Activated CD4-positive, alpha-beta T cell treated with anti-CD3 and anti-CD28 coated beads, Interleukin-2, Interleukin-6, amounts not matched to agents 100 ng/mL and 50 ng/mL, durations not matched to agents 16 hours and 8 hours (primary cell): ENCODE measurements at regions not wholly inside any gene's neighbourhood (a gene's known extent, or its start where the extent isn't known, plus 50 kb on each side); places are given as distances from the start of the nearest gene placed in this dataset.

Experiments
- DNase-seq: peaks from one replicate; pipeline ENCODE4 v3.0.0-alpha.2; 2020

DNA sequence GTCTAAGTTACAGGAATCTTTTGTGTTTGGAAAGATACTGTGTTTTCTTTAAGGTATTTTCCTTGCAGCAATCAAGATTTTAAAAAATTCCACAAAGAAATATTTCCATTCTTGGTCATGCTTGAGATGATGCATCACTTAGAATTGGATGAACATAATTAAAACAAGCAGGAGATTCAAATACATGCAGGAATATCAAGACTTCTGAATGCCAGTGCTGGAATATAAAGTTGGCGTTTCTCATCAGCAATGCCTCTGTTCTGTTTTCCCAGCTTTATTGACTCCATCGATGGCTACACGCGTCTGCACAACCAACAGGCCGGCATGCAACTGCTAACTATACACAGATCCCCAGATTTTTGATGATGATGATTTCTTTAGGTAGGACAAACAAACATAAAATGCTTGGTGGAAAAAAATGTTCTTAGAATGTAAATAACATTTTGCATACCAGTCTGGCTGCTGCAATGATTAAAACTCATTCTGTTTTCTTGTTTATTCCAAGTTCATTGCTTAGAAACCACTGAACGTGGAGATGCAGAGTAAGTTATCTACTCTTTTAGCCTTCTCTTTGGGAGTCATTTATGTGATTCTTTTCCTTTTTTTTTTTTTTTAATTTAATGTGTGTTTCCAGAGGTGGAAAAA lies 91.3 kb upstream of the FAM171A1 start:
- no peak for DNase-seq

DNA sequence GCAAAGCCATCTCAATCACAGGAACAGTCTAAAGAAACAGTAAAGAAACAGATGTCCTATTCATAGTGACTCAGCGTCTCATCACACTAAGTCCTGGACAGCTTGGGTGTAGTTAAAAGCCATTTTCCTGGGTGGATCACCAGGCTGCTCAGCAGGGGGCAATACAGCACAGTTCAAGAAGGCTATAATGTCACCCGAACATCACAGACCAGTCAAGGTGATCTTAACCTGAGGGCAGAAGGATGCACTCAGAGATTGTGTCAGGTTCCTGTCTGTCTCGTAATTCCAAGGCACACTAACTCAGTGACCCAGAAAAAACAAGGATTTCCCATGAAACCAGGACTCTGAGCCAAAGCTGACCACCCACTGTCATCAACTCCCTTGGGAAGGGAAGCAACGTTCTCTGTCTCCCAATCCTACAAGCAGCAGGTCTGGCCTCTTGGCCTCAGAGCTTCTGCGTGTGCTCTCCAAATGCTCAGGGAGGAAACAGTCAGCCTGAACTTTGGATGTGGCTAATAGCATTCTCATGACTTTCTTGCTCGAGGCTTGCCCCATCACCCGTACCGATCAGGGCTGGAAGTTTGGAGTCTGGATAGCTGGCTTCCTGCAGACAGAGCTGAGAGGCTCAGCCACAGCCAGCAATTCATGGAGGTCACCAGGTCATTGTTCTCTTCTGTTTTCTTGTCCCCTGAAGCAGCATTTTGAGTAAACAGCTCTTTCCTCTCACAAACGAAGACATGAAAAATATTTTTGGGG lies 90.4 kb upstream of the FAM171A1 start:
- DNase-seq, result peak; percentile 2

DNA sequence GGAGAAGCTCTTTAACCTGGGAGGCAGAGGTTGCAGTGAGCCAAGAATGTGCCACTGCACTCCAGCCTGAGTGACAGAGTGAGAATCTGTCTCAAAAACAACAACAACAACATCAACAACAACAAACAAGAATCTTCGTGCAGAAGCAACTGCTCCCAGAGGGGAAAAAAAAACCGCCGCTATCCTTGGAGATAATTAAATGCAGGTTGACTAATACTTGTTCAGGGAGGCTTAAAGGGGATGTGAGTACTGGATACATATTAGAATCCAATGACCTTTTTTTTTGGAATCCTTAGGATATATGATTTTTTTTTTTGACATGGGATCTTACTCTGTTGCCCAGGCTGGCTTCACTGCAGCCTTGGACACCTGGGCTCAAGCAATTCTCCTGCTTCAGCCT lies 89.6 kb upstream of the FAM171A1 start:
- DNase-seq, result no peak

DNA sequence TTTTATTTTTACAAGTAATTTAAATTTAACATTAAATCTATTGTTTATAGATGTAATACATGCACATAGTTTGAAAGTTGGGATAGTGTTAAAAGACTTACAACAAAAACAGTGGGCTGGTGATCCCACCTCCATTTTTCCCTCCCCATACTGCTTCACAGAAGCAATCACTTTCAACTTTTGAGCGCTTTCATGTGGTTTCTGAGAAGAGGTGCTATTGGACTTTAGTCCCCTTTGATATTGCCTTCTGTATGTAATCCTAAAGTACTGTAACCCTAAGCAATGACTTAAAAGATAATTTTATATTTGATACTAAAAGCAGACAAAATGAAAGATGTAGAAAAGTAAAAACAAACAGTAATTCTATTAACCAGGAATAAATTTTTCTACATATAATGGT lies 88.1 kb upstream of the FAM171A1 start:
- no peak for DNase-seq

DNA sequence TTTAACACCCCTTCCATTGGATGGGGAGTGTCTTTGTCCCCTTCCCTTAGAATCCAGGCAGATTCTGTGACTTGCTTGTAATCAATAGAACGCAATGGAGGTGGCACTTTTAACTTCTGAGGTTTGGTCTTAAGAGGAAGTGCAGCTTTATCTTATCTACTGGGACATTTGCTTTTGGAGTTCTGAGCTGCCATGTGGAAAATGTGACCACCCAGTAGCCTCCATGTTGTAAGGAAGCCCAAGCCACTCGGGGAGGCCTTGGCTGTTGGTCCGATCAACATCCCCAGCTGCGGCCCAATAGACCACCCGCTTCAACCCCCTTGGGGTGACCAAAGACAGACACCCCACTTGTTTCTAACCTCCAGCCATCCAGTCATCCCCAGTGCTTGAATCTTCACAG lies 86.3 kb upstream of the FAM171A1 start:
- no peak for DNase-seq

DNA sequence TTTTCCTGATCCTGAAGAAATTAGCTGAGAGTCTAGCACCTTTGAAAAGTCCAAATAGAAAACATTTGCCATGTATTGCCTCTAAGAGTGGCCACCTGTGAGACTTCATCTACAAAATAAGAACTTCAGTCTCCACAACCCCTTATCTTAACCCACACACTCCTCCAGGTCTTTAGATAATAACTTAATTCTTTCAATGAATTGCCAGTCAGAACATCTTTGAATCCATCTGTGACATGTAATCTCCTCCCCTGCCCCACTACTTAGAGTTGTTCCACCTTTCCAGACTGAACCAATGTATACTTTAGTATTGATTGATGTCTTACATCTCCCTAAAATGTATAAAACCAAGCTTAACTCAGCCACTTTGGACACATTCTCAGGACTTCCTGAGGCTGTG lies 84.4 kb upstream of the FAM171A1 start:
- no peak for DNase-seq

DNA sequence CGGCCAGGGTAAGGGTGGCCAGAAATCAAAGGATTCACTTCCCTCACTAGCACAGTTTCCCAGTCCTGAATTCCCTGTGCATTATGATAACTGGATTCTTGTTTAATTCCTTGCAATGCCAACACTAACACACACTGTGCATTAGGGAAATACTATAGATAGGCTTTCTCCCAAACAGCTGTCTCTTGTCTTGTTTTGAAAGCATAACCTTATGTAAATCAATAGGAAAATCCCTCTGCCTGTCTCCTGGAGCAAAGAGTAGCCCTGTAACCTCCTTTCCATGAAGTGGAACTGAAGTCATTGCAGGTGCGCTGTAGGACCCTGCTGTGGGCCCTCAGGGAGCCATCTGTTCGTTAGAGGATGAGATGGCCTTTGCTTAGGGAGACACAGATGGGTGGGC lies 82.8 kb upstream of the FAM171A1 start:
- DNase-seq, result no peak

DNA sequence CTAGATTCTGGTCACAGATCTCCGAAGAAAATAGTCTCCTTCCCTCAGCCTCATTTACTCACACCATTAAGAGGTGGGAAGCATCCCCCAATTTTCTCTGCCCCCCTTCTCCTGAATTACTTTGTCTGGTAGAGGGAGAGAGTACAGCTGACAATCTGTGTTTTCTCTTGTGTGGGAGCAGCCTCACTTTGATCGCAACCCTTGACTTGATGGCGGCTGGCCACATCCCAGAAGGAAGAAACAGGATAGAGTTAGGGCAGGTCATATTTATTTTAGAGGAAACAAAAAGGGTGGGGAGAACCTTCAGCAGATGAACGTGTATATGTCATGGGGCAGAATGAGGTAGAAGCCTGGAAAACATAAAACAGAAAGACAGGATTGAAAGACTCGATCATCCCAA lies 82.4 kb upstream of the FAM171A1 start:
- no peak for DNase-seq

DNA sequence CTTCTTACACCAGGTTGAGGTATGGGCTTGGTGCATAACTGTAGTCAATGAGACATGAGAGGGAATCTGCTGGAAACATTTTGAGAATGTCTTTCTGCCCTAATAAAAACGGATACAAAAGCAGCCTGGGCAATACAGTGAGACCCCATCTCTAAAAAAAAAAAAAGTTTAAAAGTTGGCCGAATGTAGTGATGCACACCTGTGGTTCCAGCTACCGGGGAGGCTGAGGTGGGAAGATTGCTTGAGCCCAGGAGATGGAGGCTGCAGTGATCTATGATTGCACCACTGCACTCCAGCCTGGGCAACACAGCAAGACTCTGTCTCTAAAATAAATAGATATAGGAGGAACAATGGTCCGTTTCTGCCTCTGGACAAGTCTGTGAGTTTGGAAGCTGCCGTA lies 81.5 kb upstream of the FAM171A1 start:
- DNase-seq, result no peak

DNA sequence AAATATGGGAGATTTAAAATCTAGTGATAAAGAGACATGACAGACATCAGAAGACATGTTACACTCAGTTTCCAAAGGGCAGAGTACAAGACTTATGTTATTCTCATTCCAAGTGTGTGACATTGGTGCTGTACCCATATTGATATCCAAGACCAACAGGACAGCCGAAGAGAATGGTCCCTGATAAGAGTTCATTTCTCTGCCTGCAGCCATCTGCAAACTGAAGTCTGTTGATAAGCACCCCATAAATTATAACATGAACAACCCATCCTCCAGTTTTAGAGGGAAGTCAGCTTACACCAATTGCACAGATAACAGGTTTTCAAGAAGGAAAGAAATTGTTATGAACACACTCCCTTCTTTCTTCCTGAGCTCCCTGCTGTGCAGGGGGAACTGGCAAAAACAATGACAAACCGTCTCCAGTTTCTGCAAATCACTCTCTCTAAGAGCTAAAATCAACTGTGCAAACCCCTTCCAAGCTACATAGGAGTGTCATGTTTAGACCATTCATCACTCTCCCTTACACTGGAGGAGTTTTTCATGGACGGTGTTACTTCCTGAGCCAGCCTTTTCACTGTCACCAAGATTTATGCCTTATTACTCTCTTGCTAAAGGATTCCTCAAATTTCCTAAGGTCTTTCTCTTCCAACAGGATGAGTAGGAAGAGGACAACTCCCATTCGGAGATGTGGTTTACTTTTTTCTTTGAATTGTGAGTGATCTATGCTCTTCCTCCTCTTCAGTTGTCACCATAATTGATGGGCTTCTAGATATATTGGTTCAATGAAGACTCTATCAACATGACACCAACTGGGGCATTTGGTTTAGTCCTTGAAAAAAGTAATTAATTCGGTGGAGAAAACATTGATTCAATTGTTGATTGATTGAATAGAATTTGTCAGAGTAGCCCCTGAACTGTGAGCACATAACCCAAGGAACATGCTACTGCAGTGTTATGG lies 80.3 kb upstream of the FAM171A1 start:
- DNase-seq, result no peak

DNA sequence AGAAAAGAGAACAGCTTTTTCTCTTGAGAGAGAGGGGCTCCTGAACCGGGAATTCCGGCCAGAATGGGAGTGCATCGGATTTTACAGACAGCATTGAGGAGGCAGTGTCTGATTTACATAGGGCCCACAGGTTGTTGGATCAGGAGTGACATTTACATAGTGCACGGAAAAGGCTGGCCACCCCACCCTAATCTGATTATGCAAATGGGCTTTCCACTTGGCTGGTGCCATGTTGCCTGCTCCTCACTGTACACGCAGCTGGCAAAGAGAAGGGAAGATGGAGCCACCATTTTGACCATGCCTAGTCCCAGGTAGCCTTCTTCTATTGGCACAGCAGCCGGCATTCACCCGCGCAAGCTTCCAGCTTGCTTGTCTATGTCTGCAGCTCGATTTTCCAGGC lies 77.5 kb upstream of the FAM171A1 start:
- no peak for DNase-seq

DNA sequence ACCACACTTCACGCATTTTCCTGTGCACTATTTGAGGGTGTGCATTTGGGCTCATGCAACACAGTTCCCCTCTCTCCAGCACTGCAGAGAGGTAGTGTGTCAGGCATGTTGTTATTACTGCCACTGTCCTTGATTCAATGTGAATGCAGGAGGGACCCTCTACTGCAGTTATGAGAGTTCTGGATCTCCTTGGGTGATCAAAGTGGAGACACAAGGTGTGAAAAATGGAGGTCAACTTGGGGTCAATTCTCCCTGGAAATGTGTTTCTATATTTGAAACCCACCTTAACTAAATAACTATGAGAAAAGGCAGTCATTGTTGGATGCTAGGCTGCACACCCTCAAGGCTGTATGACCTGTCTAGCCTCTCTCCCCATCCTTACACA lies 73.9 kb upstream of the FAM171A1 start:
- no peak for DNase-seq

DNA sequence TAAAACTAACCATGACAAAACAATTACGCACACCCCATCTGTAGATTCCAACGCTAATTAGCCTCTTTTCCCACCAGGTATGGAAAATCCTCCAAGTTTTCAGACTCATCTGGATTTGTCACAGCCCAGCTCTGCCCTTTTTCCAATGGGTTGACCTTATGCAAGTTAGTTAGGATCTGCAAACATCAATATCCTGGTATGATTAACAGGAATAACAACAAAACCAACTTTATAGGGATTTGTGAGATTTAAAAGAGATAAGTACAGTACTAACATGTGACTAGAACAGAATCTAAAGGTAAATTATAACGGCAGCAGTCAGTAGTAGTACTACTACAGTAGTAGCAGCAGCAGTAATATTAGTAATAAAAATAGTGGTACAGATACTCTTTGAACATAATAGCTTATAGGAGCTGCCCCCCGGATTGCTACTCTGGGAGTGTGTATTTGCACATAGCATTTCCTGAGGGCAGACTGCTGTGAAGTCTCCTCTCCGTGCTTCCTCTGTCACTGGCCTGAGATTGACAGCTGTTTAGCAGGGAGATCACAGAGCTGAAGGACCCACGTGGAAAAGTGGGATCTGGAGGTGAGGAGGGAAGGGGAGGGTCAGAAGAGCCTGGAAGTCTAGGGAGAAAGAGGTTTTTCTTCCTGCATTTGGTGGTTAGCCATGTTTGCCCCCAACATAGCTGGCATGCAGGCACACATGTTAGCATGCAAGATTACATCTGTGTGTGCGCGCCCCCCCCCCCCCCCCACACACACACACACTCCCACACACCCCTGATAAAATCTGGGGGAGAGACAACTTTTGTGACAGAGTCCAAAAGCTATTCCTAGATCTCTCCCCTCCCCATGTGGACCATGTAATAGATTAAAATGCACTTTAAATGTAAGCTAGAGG lies 73.3 kb upstream of the FAM171A1 start:
- DNase-seq, result no peak

DNA sequence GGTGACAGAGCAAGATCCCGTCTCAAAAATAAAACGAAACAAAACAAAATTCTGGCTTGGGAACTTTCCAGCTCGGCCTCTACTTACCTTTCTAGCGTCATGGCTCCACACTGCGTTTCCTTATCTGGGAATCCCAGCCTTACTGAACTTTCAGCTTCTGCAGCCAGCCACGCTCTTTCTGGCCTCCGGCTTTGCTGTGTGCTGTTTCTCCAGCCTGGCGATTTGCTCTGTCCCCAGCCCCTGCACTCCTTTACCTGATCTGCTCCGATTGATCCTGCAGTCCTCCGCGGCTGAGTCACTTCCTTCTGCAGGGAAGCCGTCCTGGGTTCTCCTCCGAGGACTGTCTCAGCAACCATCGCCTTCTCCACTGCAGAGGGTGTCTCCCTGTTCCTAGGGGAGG lies 71.0 kb upstream of the FAM171A1 start:
- DNase-seq, result no peak

DNA sequence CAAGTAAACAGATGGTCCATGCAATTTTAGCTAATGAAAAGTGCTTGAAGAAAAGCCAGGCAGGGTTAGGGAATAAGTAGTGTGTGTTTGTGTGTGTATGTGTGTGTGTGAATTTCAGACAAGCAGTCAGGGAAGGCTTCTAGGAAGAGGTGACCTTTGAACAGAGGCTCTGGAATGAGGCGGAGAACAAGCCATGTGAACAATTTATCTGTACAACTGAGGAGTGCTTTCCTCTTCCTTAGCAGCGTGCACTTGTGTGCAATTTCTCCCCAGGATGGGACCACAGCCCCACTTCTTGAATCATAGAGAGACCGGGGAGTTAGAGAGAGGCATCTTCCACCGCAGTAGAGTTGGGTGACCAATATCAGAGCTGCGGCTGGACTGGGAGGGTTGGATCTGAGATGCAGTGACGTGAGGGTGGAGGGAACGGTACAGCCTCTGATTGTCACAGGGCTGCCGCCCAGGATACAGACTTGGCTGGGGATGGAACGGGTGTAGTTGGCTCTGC lies 69.2 kb upstream of the FAM171A1 start:
- DNase-seq, result no peak

DNA sequence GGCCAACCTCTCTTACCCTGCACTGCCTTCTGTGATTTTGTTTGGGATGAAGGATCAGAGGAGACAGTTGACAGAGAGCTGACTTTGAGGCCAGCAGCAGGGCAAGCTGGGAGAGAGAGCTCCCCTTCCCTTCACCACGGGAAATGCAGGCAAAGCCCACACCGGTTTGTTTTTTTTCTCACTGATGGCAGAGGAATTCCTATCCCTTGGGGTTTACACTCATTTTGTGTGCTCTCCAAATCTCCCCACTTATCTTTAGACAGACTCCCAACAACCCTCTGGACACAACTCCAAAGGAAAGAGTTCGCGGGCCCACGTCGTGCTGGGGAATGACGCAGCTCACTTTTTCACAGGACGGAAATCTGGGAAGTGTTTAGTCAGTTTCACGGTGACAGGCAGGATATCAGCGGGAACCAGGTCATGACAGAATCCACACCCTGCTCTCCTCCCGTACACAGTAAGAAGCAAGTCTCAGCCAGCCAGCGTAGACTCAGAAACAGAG lies 68.3 kb upstream of the FAM171A1 start:
- no peak for DNase-seq

DNA sequence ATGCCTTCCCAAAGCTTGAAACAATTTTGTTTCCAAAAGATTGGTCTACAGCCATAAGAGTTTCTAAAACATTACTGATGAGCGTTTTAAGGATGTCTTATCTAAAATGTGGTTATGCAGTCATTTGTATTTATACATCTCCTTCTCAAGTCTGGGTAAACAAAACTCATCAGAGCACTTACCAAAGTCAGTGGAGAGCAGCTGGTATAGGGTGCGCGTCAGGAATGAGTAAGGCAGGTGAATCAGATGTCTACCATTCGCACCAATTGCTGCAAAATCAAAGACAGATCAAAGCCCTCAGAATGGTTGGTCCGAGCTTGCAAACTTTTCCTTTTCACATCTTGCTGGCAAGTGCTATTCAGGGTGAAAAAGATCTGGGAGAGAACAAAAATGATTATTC lies 65.6 kb upstream of the FAM171A1 start:
- no peak for DNase-seq

DNA sequence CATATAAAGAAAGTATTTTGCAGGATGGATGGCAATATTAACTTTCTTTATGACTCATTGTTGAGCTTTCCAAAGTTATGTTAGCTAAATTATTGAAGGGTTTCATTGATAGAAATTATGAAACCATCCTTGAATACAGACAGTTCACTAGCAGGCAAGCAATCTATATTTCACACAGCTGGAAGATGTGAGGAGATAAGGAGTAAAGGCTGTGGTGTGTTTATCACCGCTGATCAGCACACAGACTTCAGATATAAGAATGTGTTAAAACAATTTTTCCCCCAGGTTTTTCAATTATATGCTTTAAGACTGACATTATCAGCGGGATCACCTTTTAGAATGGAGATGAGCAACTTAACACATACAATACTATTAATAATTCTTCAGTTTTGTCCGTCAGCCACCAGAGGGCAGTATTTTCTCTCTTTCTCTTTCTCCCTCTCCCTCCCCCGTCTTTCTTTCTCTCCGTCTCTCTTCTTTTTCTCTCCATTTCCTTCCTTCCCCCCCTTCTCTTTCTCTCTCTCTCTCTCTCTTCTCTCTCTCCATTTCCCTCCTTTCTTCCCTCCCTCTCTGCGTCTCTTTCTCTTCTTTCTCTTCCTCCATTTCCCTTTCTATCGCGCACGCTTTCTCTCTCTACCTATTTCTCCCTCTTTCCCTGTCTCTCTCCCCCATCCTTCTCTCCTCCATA lies 62.9 kb upstream of the FAM171A1 start:
- peak; percentile 68 for DNase-seq

DNA sequence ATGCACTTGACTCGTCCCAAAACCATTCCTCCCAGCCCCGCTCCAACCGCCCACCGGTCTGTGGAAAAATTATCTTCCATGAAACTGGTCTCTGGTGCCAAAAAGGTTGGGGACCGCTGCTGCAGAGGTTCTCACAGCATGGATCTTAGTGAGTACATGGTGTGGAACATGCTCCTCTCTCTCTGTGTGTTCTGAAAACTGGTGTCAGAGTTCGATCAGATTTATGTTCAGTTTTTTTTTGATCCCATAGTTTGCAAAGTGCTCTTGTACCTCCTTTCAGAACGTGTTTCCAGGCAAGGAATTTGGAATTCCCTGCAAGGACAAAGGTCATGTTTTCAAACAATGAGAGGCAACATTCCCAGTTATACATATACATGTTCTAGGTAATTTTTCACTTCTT lies 61.2 kb upstream of the FAM171A1 start:
- no peak for DNase-seq

DNA sequence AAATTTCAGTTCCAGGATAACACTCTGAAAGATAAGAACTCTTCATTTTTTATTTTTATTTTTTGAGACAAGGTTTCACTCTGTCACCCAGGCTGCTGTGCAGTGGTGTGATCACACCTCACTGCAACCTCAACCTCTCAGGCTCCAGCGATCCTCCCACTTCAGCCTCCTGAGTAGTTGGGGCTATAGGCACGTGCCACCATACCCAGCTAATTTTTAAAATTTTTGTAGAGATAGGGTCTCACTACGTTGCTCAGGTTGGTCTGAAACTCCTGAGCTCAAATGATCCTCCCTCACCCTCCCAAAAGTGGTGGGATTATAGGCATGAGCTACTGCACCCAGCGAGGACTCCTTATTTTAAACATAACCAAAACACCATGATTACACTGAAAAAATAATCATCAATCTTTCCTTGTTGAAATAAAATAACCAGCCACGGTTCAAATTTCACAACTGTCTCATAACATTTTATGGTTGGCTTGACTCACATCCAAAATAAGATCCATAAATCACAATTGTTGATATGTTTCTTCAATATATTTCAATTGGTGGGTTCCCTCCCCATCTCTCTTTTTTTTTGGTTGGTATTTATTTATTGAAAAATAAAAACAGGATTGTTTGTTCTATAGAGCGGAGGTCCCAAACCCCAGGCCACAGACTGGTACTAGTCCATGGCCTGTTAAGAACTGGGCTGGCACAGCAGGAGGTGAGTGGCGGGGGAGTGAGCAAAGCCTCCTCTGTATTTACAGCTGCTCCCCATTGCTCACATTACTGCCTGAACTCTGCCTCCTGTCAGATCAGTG lies 60.1 kb upstream of the FAM171A1 start:
- no peak for DNase-seq

DNA sequence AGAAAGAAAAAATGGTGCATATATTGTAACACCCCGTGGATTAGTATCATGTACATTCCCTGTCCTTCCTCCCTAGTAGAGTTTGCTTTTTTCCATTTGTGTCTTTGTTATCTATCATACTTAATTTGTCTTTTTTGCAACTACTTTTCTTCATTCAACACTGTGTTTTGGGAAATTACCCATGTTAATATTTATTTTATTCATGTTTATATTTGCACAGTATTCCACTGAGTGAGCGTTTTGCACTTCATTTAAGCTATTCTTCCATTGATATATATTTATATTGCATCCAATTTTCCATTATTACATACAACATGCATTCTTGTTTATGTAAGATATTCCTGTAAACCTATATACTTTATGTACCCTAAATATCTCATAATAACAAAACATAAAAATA lies 57.6 kb upstream of the FAM171A1 start:
- DNase-seq, result no peak
